Astrocyte of the hippocampus (primary cell): ENCODE measurements at regions not wholly inside any gene's neighbourhood (a gene's known extent, or its start where the extent isn't known, plus 50 kb on each side); places are given as distances from the start of the nearest gene placed in this dataset.
"Not testable (repeated sequence)": the region's sequence is repeated elsewhere in the genome, so short reads cannot be mapped to it uniquely, and the experiment has no call there.

Source experiments
- DNase-seq: peaks from one replicate; pipeline ENCODE4 v3.0.0; 2011; ENCODE audit warnings: low read depth, low spot score

GRCh38 chr13:58617880-58618665 is 986.5 kb downstream of the PCDH17 start:
- no peak for DNase-seq

GRCh38 chr13:58619396-58620113 is 988.0 kb downstream of the PCDH17 start:
- DNase-seq = no peak

- DNase-seq = no peak
These were observed 988.6 kb downstream of the PCDH17 start for GRCh38 chr13:58620176-58620575.

- DNase-seq = no peak
These were observed 994.3 kb downstream of the PCDH17 start for GRCh38 chr13:58625703-58626389.

GRCh38 chr13:58630794-58631193 is 999.2 kb downstream of the PCDH17 start:
- DNase-seq = no peak

- no peak for DNase-seq
These were observed 1001.7 kb downstream of the PCDH17 start for GRCh38 chr13:58633226-58633625.

- no peak for DNase-seq
These were observed 1023.5 kb downstream of the PCDH17 start for GRCh38 chr13:58655086-58655485.

GRCh38 chr13:58660826-58661225 is 1029.3 kb downstream of the PCDH17 start:
- DNase-seq = no peak

- no peak for DNase-seq
These were observed 1034.8 kb downstream of the PCDH17 start for GRCh38 chr13:58666331-58666730.

- DNase-seq = no peak
These were observed 1035.6 kb downstream of the PCDH17 start for GRCh38 chr13:58667096-58667495.

- DNase-seq = no peak
These were observed 1048.6 kb downstream of the PCDH17 start for GRCh38 chr13:58680115-58680514.

GRCh38 chr13:58682616-58683015 is 1051.1 kb downstream of the PCDH17 start:
- DNase-seq = no peak

GRCh38 chr13:58687148-58687547 is 1055.6 kb downstream of the PCDH17 start:
- DNase-seq = no peak

- no peak for DNase-seq
These were observed 1067.0 kb downstream of the PCDH17 start for GRCh38 chr13:58698531-58698930.

- no peak for DNase-seq
These were observed 1073.4 kb downstream of the PCDH17 start for GRCh38 chr13:58704953-58705352.

- DNase-seq = no peak
These were observed 1074.9 kb downstream of the PCDH17 start for GRCh38 chr13:58706421-58706820.

GRCh38 chr13:58712191-58712590 is 1080.6 kb downstream of the PCDH17 start:
- peak; percentile 0 for DNase-seq

- DNase-seq = not testable (repeated sequence)
These were observed 1082.5 kb downstream of the PCDH17 start for GRCh38 chr13:58714016-58714415.

GRCh38 chr13:58721273-58721672 is 1089.7 kb downstream of the PCDH17 start:
- no peak for DNase-seq

- DNase-seq = no peak
These were observed 1096.6 kb downstream of the PCDH17 start for GRCh38 chr13:58728126-58728525.

GRCh38 chr13:58729361-58729760 is 1097.8 kb downstream of the PCDH17 start:
- DNase-seq = no peak

- no peak for DNase-seq
These were observed 1113.1 kb downstream of the PCDH17 start for GRCh38 chr13:58744686-58745085.
